OCI-LY1 (cell line): ENCODE measurements at regions not wholly inside any gene's neighbourhood (a gene's known extent, or its start where the extent isn't known, plus 50 kb on each side); places are given as distances from the start of the nearest gene placed in this dataset.

ENCODE experiments used
- H2AFZ ChIP-seq: fragments of 200-600 bp; sonication (generic), shearing (Covaris generic); 2 replicates; pipeline ENCODE4 v1.6.0; 2014; ENCODE audit warnings: antibody characterized with exemption, mild to moderate bottlenecking, low read length
- H3F3A ChIP-seq: fragments of 200-600 bp; sonication (generic), shearing (Covaris generic); 2 replicates; pipeline ENCODE4 v1.6.0; 2014; ENCODE audit warnings: mild to moderate bottlenecking, antibody characterized with exemption, low read length, moderate library complexity; ENCODE audit not compliant: insufficient read depth
- H3K27ac ChIP-seq: fragments of 200-600 bp; sonication (generic); 2 replicates; pipeline ENCODE4 v1.5.1; 2014; ENCODE audit warnings: low read length, mixed run types, mild to moderate bottlenecking, low read depth; ENCODE audit not compliant: poor library complexity, severe bottlenecking
- H3K27me3 ChIP-seq: fragments of 200-600 bp; sonication (generic); 2 replicates; pipeline ENCODE4 v1.6.0; 2014; ENCODE audit warnings: antibody characterized with exemption, mild to moderate bottlenecking, low read length, moderate library complexity; ENCODE audit not compliant: insufficient read depth
- H3K36me3 ChIP-seq: fragments of 200-600 bp; sonication (generic); 2 replicates; pipeline ENCODE4 v1.6.1; 2014; ENCODE audit warnings: mild to moderate bottlenecking, antibody characterized with exemption, low read length, moderate library complexity, mixed read lengths; ENCODE audit not compliant: insufficient read depth
- H3K4me1 ChIP-seq: fragments of 200-600 bp; sonication (generic); 2 replicates; pipeline ENCODE4 v1.5.1; 2014; ENCODE audit warnings: mild to moderate bottlenecking, low read length, moderate library complexity; ENCODE audit not compliant: insufficient read depth, severe bottlenecking
- H3K4me2 ChIP-seq: fragments of 200-600 bp; sonication (generic), shearing (Covaris generic); 2 replicates; pipeline ENCODE4 v1.6.1; 2014; ENCODE audit warnings: low read length
- H3K4me3 ChIP-seq: fragments of 200-600 bp; sonication (generic); 2 replicates; pipeline ENCODE4 v1.5.1; 2014; ENCODE audit warnings: low read length, low read depth, mild to moderate bottlenecking, mixed read lengths; ENCODE audit not compliant: poor library complexity, severe bottlenecking
- H3K79me2 ChIP-seq: fragments of 200-600 bp; shearing (Covaris generic); 2 replicates; pipeline ENCODE4 v1.6.1; 2016; ENCODE audit warnings: mixed run types, low read length, mixed read lengths; ENCODE audit not compliant: insufficient read depth
- H3K9ac ChIP-seq: fragments of 200-600 bp; sonication (generic), shearing (Covaris generic); 2 replicates; pipeline ENCODE4 v1.6.1; 2014; ENCODE audit warnings: mild to moderate bottlenecking, low read length, mixed read lengths
- H3K9me2 ChIP-seq: fragments of 200-600 bp; sonication (generic), shearing (Covaris generic); 2 replicates; pipeline ENCODE4 v1.6.1; 2014; ENCODE audit warnings: low read depth, mild to moderate bottlenecking, low read length, mixed read lengths
- H3K9me3 ChIP-seq: fragments of 200-600 bp; shearing (Covaris generic); 2 replicates; pipeline ENCODE4 v1.6.1; 2014; ENCODE audit warnings: low read length, mixed read lengths
- H4K20me1 ChIP-seq: fragments of 200-600 bp; sonication (generic), shearing (Covaris generic); 2 replicates; pipeline ENCODE4 v1.6.0; 2016; ENCODE audit warnings: mild to moderate bottlenecking, low read length; ENCODE audit not compliant: insufficient read depth
- EZH2 ChIP-seq: fragments of 200-600 bp; sonication (generic), shearing (Covaris generic); IDR thresholded peaks from 2 replicates; pipeline ENCODE4 v1.8.0; 2017; ENCODE audit warnings: borderline replicate concordance, mixed run types, mild to moderate bottlenecking, antibody characterized with exemption, low read length, moderate library complexity, mixed read lengths
- TF ChIP-seq, protein P1 (sequence below): fragments of 200-600 bp; sonication (generic), shearing (Covaris generic); IDR thresholded peaks from 2 replicates; pipeline ENCODE4 v1.5.1; 2017; ENCODE audit warnings: mild to moderate bottlenecking, antibody characterized with exemption, low read length, moderate library complexity, mixed read lengths

- Histone ChIP-seq H3K9me3 (no peaks in the 10 kb centered on the region), H3K27ac (no peak overlapping the region), H3K4me3 (no peak overlapping the region), H3K79me2 (no peaks in the 10 kb centered on the region), H3K4me1 (no peaks in the 10 kb centered on the region), H3K27me3 (no peaks in the 10 kb centered on the region), H3K9me2 (no peaks in the 10 kb centered on the region), H2AFZ (no peak overlapping the region), H3K4me2 (no peak overlapping the region), H3F3A (no peaks in the 10 kb centered on the region), H4K20me1 (no peaks in the 10 kb centered on the region), H3K36me3 (no peaks in the 10 kb centered on the region), H3K9ac (no peak overlapping the region)
- TF ChIP-seq, protein P1, sequence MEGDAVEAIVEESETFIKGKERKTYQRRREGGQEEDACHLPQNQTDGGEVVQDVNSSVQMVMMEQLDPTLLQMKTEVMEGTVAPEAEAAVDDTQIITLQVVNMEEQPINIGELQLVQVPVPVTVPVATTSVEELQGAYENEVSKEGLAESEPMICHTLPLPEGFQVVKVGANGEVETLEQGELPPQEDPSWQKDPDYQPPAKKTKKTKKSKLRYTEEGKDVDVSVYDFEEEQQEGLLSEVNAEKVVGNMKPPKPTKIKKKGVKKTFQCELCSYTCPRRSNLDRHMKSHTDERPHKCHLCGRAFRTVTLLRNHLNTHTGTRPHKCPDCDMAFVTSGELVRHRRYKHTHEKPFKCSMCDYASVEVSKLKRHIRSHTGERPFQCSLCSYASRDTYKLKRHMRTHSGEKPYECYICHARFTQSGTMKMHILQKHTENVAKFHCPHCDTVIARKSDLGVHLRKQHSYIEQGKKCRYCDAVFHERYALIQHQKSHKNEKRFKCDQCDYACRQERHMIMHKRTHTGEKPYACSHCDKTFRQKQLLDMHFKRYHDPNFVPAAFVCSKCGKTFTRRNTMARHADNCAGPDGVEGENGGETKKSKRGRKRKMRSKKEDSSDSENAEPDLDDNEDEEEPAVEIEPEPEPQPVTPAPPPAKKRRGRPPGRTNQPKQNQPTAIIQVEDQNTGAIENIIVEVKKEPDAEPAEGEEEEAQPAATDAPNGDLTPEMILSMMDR = no peak
- no peak for TF ChIP-seq EZH2
These were observed 526.9 kb downstream of the MATN1 start for GRCh38 chr1:30196457-30196856.

GRCh38 chr1:30195424-30196134 lies 527.8 kb downstream of the MATN1 start:
- Histone ChIP-seq H3K27me3 (no peaks in the 10 kb centered on the region), H4K20me1 (no peaks in the 10 kb centered on the region), H3K9ac (no peak overlapping the region), H3K9me2 (no peaks in the 10 kb centered on the region), H3K27ac (no peak overlapping the region), H3F3A (no peaks in the 10 kb centered on the region), H3K4me2 (no peak overlapping the region), H3K4me3 (no peak overlapping the region), H3K79me2 (no peaks in the 10 kb centered on the region), H3K4me1 (no peaks in the 10 kb centered on the region), H3K36me3 (no peaks in the 10 kb centered on the region), H2AFZ (no peak overlapping the region), H3K9me3 (no peaks in the 10 kb centered on the region)
- TF ChIP-seq, protein P1 = no peak
- no peak for TF ChIP-seq EZH2

DNA sequence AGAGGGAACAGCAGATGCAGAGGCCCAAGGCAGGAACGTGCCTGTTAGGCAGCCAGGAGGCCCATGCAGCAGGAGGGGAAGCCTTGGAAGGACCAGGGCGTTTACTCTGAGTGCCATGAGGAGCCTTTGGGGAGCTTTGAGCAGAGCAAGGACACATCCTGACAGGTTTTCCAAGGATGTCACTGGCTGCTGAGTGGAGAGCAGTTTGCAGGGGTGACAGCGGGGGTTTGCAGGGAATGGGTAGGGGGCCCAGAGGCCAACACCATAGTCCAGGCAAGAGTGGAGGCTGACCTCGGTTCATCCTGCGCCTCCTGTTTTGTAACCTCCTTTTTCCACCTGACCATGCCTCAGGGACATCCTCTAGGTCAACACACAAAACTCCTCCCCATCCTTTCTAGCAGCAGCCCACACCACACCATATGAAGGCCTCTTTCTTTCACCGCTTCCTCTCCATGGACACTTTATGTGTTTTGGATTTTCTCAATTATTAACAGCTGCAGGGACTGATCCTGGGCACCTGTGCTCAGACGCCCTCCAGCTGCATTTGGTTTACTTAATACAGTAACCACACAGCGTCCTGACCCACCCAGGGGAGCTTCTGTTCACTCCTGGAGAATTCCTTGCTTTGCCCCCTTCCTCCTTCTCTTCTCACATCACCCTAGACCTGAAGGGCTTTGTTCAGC lies 528.5 kb downstream of the MATN1 start:
- Histone ChIP-seq H3K4me1 (no peaks in the 10 kb centered on the region), H3K27me3 (no peaks in the 10 kb centered on the region), H3F3A (no peaks in the 10 kb centered on the region), H2AFZ (no peak overlapping the region), H3K9me3 (no peaks in the 10 kb centered on the region), H3K9ac (no peak overlapping the region), H3K27ac (no peak overlapping the region), H3K4me2 (no peak overlapping the region), H4K20me1 (no peaks in the 10 kb centered on the region), H3K36me3 (no peaks in the 10 kb centered on the region), H3K4me3 (no peak overlapping the region), H3K79me2 (no peaks in the 10 kb centered on the region), H3K9me2 (no peaks in the 10 kb centered on the region)
- TF ChIP-seq, protein P1 = no peak
- TF ChIP-seq EZH2 = no peak
